Jurkat, Clone E6-1 (cell line): ENCODE measurements at regions not wholly inside any gene's neighbourhood (a gene's known extent, or its start where the extent isn't known, plus 50 kb on each side); places are given as distances from the start of the nearest gene placed in this dataset.
A peak's percentile ranks its signal among the peaks of the same experiment; 100 is the strongest.

ENCODE experiments used
- DNase-seq: peaks from one replicate; pipeline ENCODE4 v3.0.0-alpha.2; 2011; ENCODE audit warnings: low read depth, low spot score
- H3K4me3 ChIP-seq: 2 replicates; pipeline ENCODE4 v1.5.1; 2011; ENCODE audit warnings: mild to moderate bottlenecking, low read length, control low read depth, moderate library complexity

DNA sequence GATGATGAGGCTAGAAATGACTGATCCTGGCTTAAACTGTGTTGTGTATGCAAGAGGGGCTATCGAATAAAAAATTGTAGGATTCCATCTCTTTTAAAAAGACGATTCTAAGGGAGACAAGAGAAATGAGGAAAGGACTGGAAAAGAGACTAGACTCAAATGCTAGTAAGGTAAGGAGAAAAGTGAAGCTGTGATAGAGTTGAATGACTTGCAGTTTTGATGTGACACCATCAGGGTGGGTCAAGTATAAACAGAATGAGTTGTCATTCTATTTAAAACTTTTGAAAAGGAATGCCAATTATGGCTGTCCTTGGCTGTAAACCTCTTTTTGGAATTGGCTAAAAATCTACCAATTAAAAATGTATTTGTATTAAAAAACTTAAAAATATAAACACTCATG, 184.5 kb upstream of the PHF14 start:
- no peak overlapping the region for H3K4me3 ChIP-seq
- DNase-seq: no peak

DNA sequence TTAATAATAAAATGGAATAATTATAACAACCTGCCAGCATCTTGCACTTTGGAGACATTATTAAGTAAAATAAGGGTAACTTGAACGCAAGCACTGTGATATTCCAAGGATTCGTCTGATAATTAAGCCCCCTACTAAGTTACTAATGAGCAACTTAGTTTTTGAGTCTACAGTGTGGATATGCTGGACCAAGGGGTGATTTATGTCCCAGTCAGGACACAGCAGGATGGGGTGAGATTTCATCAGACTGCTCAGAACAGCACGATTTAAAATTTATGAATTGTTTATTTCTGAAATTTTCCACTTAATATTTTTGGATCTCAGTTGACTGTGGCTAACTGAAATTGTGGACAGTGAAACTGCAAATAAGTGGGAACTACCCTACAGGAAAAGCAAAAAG, 182.8 kb upstream of the PHF14 start:
- DNase-seq: no peak
- H3K4me3 ChIP-seq: no peak overlapping the region

DNA sequence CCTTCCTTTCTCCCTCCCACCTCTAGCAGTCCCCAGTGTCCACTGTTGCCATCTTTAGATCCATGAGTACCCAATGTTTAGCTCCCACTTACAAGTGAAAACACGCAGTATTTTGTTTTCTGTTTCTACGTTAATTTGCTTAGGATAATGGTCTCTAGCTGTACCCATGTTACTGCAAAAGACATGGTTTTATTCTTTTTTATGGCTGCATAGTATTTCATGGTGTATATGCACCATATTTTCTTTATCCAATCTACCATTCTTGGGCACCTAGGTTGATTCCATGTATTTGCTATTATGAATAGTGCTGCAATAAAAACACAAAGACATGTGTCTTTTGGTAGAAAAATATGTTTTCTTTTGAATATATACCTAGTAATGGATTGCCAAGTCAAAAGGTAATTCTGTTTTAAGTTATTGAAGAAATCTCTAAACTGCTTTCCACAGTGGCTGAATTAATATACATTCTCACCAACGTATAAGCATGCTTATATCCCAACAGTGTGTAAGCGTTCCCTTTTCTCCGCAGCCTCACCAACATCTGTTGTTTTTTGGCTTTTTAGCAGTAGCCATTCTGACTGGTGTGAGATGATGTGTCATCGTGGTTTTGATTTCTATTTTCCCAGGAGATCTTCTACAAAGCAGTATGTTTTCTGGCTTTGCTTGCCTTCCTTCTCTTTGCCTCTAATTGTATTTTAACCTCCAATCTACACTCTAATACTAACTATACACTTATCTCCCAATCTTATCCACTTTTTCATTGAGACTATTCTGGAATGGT, 179.5 kb upstream of the PHF14 start:
- no peak for DNase-seq

DNA sequence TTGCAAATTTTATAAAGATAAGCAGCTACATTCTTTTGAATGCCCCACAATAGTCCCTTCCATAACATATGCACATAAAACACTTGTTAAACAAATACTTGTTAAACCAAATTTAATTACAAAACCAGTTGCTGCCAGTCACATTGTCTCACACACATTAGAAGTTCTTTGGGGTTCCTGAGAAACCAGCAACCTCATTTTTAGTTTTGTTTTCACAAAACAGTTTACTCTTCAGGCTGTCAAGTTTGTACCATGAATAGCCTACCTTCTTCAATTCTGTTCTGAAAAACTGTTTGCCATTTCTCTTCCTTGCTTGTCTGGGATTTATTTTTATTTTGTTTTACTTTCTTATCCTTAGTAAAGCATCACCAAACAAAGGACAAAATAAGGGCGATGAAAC, 176.5 kb upstream of the PHF14 start:
- H3K4me3 ChIP-seq: no peak overlapping the region
- DNase-seq: no peak

More for the DNA sequence above, 179.5 kb upstream of the PHF14 start:
- no peak overlapping the region for H3K4me3 ChIP-seq

DNA sequence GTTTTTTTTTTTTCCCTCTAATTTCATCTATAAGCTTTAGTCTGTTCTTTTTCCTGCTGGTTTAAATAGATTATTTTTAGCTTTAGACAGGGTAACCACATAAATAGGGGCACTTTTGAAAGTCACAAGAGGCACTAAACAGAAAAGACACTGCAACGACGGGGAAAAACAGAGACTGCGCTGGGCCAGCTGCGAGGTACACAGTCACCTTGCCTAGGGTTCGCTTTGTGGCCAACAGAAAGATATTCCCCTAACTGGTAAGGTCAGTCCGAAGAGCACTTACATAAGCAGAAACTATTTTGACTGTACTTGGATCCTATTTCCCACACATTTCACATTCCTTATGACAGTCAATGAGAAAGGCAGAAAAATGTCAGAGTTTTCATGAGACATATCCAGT, 175.6 kb upstream of the PHF14 start:
- no peak for DNase-seq
- no peak overlapping the region for H3K4me3 ChIP-seq

DNA sequence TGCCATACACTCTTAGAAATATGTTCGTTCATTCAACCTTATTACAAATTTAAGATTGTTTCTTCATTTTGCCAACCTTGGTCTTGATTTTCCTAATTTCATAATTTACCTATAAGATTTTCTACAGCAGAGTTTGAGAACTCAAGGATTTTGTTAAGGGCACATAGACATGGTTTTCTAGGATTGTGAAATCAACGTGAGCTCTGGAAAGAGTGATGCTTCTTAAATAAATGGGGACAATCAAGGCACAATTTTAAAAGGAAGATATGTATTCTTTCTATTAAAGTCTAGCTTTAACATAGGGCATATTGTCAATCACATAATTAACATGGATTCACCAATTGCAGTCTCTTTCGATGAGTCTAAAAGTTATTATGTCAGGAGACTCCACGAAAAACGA, 174.2 kb upstream of the PHF14 start:
- H3K4me3 ChIP-seq: no peak overlapping the region
- DNase-seq: no peak

DNA sequence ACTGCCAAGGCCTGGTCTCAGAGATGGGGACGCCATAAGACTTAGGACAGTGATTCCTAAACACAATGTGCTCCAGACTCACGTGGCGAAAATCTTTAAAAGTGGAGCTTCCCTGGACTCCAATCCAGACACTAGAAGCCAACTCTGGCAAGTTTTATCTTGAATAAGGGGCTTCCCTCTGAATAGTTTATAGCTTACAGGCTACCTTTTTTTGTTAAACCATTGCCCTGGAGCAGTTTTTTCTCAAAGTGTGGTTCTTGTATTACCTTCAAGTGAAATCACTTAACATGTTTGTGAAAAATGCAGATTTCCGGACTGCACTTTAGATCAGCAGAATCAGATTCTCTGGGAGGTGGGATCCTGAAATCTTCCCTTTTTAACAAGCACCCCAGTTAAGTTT, 171.7 kb upstream of the PHF14 start:
- no peak overlapping the region for H3K4me3 ChIP-seq
- DNase-seq: no peak

DNA sequence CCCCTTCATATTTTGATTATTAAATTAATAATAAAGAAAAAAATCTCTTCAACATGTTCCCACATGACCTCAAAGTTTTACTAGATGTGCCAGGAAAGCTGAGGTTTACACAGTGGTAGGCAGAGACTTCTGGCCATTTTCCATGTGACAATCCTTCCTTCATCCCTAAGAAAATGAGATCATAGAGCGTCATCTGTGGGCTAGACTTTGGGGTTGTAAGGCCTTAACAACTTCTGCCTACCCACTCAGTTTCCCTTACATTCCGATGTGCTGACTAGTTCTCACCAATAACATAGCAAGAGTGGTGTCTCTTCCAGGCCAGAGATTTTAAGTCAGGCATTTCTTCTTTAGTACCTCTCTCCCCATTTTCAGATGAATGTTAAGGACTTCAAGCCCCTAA, 171.1 kb upstream of the PHF14 start:
- no peak for DNase-seq
- no peak overlapping the region for H3K4me3 ChIP-seq

DNA sequence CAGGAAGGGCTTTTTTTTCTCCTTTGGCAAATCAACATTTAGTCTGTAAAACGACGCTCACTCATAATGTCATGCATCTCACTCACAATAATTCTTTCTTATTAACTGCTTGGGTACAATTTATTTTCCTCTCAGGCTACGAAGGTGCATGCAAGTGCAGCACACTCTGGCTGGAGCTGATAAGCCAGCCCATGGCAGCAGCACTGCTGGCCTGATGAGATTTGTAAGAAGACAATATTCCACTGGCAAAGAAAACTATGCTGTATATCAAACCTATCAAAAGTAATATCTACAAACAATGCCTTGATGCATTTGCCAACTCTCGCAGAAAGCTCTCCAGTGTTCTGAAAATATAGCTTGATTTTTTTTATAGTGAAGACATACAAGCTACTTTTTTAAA, 170.0 kb upstream of the PHF14 start:
- no peak for DNase-seq

DNA sequence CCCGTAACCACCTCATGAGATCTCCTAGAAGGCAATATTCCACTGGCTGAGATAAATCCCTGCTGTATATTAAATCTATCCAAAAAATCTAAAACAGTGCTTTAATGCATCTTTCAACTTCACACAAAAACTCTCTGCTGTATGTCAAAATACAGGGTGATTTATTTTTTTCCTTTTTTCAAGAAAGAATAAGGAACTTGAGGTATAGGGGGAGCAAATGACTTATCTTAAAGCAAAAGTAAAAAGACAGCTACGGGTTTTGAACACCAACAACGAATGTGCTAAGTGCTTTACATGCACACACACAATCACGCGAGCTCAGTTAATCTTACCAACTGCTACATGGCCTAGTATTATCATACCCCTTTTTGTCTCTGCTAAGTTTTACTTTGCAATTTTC, 168.9 kb upstream of the PHF14 start:
- no peak overlapping the region for H3K4me3 ChIP-seq
- no peak for DNase-seq

More for the DNA sequence above, 170.0 kb upstream of the PHF14 start:
- no peak overlapping the region for H3K4me3 ChIP-seq

DNA sequence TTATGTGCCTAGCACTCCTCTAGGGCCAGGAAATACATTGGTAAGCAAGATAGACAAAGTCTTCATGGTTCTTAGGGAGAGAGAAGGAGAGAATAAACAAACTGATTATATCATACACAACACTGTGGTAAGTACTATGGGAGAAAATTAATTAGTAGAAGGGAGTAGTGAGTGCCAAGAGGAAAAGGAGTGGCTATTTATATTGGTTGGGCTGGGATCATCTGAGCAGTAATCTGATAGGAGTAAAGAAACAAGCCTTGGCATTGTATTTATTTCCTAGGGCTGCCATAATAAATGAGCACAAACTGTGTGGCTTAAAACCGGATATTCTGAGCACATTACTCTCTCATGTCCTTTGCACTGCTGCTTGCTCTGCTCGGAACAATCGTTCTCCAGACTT, 158.1 kb upstream of the PHF14 start:
- DNase-seq: no peak
- no peak overlapping the region for H3K4me3 ChIP-seq

DNA sequence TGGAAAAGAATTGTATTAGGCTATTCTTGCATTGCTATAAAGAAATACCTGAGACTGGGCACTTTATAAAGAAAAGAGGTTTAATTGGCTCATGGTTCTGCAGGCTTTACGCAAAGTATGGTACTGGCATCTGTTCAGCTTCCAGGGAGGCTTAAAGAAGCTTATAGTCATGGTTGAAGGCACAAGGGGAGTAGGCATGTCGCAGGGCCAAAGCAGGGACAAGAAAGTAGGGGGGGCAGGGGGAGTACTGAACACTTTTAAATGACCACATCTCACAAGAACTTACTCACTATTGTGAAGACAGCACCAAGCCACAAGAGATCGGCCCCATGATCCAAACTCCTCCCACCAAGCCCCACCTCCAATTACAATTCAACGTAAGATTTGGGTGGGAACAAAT, 152.5 kb upstream of the PHF14 start:
- no peak overlapping the region for H3K4me3 ChIP-seq
- no peak for DNase-seq

DNA sequence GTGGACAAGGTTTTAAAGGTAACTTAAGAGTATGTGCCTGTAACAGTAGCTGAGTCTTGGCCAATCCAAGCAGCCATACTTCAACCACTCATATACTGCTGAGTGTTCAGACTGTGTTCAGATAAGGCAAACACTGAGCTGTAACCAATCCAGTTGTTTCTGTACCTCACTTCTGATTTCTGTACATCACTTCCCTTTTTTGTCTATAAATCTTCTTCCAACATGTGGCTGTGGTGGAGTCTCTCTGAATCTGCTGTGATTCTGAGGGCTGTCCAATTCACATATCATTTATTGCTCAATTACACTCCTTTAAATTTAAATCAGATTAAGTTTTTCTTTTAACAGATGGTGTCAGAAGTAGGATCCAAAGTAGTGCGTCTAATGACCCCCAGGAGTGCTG, 149.5 kb upstream of the PHF14 start:
- DNase-seq: no peak
- no peak overlapping the region for H3K4me3 ChIP-seq

DNA sequence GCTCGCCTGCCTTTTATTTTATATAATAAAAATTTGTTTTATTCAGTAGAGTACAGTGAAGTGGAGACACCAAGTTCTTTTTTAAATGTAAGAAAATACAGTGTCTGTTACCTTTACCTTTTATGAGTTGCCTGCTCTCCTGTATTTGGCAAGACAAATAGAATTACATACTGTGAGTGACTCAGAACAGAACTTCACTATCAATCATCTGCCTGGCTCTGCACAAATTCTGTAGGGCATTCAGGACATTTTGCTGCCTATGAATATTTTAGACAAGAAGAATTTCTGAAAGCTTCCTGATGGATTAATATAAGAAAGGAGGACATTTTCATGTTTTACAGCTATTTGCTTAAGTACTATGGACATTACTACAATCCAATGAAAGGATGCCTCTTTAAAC, 135.4 kb upstream of the PHF14 start:
- no peak overlapping the region for H3K4me3 ChIP-seq
- no peak for DNase-seq

DNA sequence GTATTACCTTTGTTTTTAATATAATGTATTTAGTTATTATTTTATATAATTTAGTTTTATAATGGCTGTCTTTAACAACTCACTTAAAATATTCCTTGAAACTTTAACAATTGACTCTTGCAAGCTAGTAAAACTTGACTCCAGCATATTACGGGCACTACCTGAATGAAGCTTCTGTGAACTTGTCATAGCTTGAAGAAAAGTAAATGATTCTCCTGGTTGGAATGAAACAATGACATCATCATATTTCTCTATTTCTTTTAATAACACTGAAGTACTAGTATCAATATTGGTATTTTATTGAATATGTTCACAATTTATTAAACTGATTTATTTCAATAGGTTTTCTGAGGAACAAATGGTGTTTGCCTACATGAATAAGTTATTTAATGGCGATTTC, 128.4 kb upstream of the PHF14 start:
- H3K4me3 ChIP-seq: no peak overlapping the region
- DNase-seq: no peak

DNA sequence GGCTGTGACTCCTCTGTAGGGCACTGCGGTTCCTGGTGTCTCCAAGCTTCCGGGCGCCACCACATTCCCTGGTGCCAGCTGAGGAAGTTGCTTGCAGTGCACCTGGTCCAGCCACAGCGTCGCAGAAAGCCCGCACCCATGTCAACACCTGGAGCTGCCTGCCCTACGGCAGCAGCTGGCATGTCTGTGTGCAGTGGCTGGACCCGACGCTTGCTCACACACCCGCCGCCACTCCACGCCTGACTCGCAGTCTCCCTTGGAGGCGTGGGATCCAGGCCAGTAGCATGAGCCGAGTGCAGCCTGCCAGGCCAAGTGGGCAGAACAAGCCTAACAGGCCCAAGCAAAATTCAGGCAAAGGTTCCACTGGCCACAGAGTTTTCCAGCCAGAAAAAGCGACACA, 118.1 kb upstream of the PHF14 start:
- no peak for DNase-seq
- no peak overlapping the region for H3K4me3 ChIP-seq

DNA sequence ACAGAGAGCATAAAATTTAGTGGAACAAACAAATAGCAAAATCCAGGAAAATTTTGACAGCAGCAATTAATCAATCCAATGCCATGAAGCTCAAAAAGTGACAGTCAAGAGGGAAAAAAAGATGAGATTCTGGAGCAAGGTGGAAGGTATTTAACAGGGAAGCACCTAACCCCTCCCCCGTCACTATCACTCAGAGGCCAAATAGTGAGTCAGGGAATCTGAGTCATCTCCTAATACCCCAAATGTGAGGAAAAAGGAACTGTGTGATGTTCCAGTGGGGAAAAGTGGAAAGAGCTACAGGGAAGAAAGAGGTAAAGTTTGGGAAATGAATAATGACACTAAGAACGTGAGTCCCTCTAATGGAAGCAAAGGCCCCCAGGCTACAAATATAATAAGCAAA, 113.2 kb upstream of the PHF14 start:
- no peak overlapping the region for H3K4me3 ChIP-seq
- DNase-seq: no peak

DNA sequence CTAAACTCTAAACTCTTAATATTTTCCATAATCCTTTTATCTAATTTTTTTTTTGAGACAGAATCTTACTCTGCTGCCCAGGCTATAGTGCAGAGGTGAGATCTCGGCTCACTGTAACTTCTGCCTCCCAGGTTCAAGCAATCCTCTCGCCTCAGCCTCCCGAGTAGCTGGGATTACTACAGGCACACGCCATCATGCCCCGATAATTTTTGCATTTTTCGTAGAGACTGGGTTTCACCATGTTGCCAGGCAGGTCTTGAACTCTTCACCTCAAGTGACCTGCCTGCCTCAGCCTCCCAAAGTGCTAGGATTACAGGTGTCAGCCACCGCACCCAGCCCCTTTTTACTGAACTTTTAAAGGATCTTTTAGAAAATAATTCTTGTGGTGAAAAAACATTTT, 110.2 kb upstream of the PHF14 start:
- DNase-seq: no peak
- H3K4me3 ChIP-seq: no peak overlapping the region

DNA sequence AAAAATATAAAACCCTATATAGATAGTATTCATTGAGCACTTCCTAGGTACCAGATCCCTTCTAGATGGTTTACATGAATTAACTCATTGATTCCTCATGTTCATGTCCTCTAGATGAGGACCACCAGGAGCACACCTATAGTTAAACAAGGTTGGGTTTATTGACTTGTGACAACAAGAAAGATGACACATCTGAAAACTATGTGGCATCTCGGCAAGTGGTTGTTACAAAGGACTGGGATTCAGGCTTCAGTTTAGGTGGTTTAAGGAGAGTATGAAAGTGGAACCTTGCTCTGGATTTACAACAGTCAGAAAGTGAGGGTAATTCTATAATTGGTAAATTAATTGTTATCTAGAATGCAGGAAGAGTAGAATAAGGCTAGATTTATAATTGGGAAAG, 99.0 kb upstream of the PHF14 start:
- no peak for DNase-seq
- H3K4me3 ChIP-seq: no peak overlapping the region

DNA sequence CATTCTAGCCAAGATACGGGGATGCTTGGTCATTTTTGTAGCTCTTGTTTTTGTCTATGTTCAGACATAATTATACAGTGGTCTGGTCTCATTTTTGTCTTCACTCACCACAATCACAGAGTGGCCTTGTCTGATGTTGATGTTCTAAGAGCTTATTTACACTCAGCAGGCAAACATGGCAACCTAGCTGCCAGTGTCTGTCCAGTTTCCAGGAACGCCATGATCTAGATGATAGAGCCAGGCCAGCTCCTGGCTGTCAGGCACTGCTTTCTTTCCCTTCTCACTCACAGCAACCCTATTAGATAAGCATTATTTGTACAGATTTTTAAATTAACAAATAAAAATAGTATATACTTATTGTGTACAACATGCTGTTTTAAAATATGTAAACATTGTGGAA, 98.6 kb upstream of the PHF14 start:
- no peak for DNase-seq
- H3K4me3 ChIP-seq: no peak overlapping the region

DNA sequence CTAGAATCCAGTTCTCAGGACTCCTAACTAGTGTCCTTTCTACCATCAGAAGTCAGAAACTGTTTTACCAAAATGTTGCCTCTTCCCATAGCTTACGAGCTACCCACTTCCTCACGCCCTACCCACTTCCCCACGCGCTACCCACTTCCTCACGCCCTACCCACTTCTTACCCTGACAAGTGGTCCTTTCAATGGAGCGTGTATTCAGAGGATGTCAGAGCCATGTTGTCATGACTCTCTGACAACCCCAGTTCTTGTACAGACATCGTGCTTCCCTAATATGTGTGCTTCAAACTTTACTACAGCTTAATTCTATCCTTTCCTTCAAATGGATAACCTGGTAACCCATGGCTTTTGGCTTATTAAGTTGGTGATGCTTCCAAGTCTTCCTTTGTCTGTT, 84.8 kb upstream of the PHF14 start:
- no peak overlapping the region; the same call in 1 of the 2 replicates for H3K4me3 ChIP-seq
- peak; percentile 51 for DNase-seq
